ENCODE measurements at regions not wholly inside any gene's neighbourhood (a gene's known extent, or its start where the extent isn't known, plus 50 kb on each side); places are given as distances from the start of the nearest gene placed in this dataset.
A peak's percentile ranks its signal among the peaks of the same experiment; 100 is the strongest.

- ChIA-PET POLR2A (ENCODE audit: unreplicated experiment) (no interaction called here), CTCF (no interaction called here)
- intact Hi-C loops (cut with micrococcal nuclease) (no loop called here), in situ Hi-C loops (cut with MboI; ENCODE audit: low sequenced_read_pairs) (no loop called here), dilution Hi-C loops (cut with HindIII; ENCODE audit: low sequenced_read_pairs, unreplicated experiment) (no loop called here)
- no peak overlapping the region for H3K23ac ChIP-seq (ENCODE audit: low read depth, low read length)
- H4K91ac ChIP-seq (ENCODE audit: insufficient read depth, low read depth, low read length), result no peak overlapping the region
- no peak overlapping the region for H3K18ac ChIP-seq (ENCODE audit: low read depth, low read length)
- no peak for ATAC-seq (ENCODE audit: low read depth)
- no peak overlapping the region for H3K4me3 ChIP-seq (ENCODE audit: insufficient read depth, low read depth, low read length)
- H4K20me1 ChIP-seq (ENCODE audit: insufficient read depth, low read length), result no peaks in the 10 kb centered on the region
- no peak overlapping the region for H2BK120ac ChIP-seq (ENCODE audit: low read depth, low read length)
- H3K4ac ChIP-seq (ENCODE audit: low read depth, low read length), result no peak overlapping the region
- no peaks in the 10 kb centered on the region for H3K36me3 ChIP-seq (ENCODE audit: control insufficient read depth, insufficient read depth, low read length)
- no peak overlapping the region for H3K9ac ChIP-seq (ENCODE audit: low read depth, low read length)
- 0 out of 2 replicates have a peak overlapping the region, but pooled peaks have one; percentile 8 for H2AK5ac ChIP-seq (ENCODE audit: low read depth, low read length)
- H2AK9ac ChIP-seq (replicated peaks; ENCODE audit: low read depth, low read length, poor library complexity), result no peak overlapping the region
- no peak overlapping the region for H2BK20ac ChIP-seq (ENCODE audit: low read depth, low read length)
- no peak overlapping the region for H3K56ac ChIP-seq (ENCODE audit: extremely low read depth, insufficient read depth, low read length)
- no peaks in the 10 kb centered on the region for H3K79me1 ChIP-seq (ENCODE audit: low read depth in 1 of 2, low read length in 2 of 2)
- no peak overlapping the region for H4K5ac ChIP-seq (ENCODE audit: low read depth, low read length)
- H4K8ac ChIP-seq (ENCODE audit: low read depth in 2 of 2, low read length in 2 of 2), result no peak overlapping the region
- H3K27ac ChIP-seq (ENCODE audit: insufficient read depth, low read length), result no peak overlapping the region
- TF ChIP-seq RFX5 (IDR thresholded peaks at IDR 0.05; ENCODE audit: low read depth, low read length) (no peak), RCOR1 (IDR thresholded peaks at IDR 0.05; ENCODE audit: insufficient replicate concordance, low read length) (no peak), MXI1 (IDR thresholded peaks at IDR 0.05; ENCODE audit: borderline replicate concordance, low read depth, low read length) (no peak), NFE2L2 (IDR thresholded peaks at IDR 0.05; ENCODE audit: low read depth, low read length) (no peak), FOS (IDR thresholded peaks at IDR 0.05; ENCODE audit: low read depth, low read length) (no peak)
- WGBS, 2 experiments (ENCODE audit: extremely low coverage in 2 of 2, insufficient read length in 1 of 2), result no CpG with 5 or more reads among the region's 10 CpGs
- no peak overlapping the region for H3K14ac ChIP-seq (replicated peaks; ENCODE audit: low read depth, low read length)
- H3K27me3 ChIP-seq (ENCODE audit: control insufficient read depth, insufficient read depth, low read length), result peaks cover 5% of the 10 kb centered on the region
- no peak overlapping the region for H2BK5ac ChIP-seq (ENCODE audit: low read depth, low read length, poor library complexity, severe bottlenecking)
- H3K9me3 ChIP-seq (ENCODE audit: control insufficient read depth, insufficient read depth, low read length), result peaks cover 2% of the 10 kb centered on the region; the same call in 1 of the 2 replicates
- H3K4me1 ChIP-seq (ENCODE audit: control insufficient read depth, insufficient read depth, low read length), result no peaks in the 10 kb centered on the region
- no peak for DNase-seq
- H3K9me1 ChIP-seq (ENCODE audit: insufficient read depth, low read length), result no peaks in the 10 kb centered on the region
- no TSS peak for BruUV-seq (replicated peaks)
- H2AFZ ChIP-seq (replicated peaks; ENCODE audit: low read length, poor library complexity), result no peak overlapping the region
- H2BK15ac ChIP-seq (ENCODE audit: low read depth, low read length), result no peak overlapping the region
- H3K4me2 ChIP-seq (ENCODE audit: low read depth, low read length), result no peak overlapping the region
Observed at GRCh38 chr5:173721601-173722232, 105.3 kb upstream of the BOD1 start.
